GM19351 (cell line): ENCODE measurements at regions not wholly inside any gene's neighbourhood (a gene's known extent, or its start where the extent isn't known, plus 50 kb on each side); places are given as distances from the start of the nearest gene placed in this dataset.

ENCODE experiments used
- ATAC-seq: cut with Tn5 transposase; IDR thresholded peaks from one replicate; pipeline ENCODE4 v1.9.1; 2021; ENCODE audit warnings: mild to moderate bottlenecking, moderate library complexity; ENCODE audit not compliant: unreplicated experiment

DNA sequence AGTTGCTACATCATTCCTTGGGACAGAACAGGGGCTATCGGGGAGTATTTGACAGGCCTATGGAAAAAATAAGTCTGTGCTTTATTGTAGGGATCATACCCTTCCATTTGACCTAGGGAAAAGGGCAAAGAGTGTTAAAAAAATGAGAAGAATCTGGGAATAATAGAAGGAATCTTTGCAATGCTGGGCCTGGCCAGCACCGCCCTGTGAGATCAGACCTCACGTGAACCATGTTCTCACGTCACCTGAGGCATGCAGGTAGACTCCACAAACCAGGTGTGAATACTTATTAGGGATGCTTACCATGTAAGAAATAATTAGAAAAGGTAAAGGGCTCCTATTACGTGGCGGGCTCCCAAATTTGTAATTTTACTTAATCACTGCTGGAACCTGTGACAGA, 177.5 kb upstream of the GATA6 start:
- ATAC-seq: no peak

DNA sequence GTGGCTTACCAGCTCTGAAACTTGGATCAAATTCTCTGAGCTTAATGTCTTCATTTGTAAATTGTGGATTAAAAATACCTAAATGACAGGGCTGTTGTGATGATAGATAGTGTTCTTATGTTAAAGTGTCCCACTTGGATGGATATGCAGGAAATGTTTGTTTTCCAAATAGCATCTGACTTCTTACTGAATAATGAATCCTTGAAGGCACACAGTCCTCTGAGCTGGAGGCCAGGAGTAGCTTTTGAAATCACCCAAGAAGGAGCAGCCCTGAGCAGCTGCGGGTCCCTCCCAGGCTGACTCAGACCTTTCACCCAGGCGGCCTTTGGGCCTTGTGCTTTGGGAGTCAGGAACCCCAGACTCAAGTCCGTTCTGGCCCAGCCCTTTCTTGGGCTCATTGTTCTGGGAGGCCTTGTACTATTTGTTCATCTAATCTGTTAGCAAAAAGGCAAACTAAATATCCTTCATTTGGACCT, 173.0 kb upstream of the GATA6 start:
- ATAC-seq: no peak

GRCh38 chr18:21997207-21998143, 171.9 kb upstream of the GATA6 start:
- no peak for ATAC-seq

DNA sequence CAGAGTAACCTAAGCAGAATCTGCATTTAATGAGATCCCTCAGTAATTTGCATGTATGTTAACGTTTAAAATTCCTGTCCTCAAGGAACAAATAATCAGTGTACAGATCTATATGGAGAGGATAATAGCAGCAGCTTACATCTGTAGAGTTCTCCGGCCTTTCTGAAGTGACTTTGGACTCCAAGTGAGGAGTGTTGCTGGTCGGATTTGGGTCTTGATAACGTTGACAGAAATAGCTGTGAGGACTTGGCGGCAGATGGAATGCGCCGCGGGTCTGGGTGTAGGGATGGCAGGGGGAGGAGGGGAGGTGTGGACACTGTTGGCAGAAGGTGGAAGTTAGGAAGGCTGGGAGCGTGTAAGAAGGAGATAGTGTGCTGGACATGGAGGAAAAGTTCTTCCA, 170.9 kb upstream of the GATA6 start:
- ATAC-seq: no peak

- ATAC-seq: no peak
These were observed 167.4 kb upstream of the GATA6 start for GRCh38 chr18:22001912-22002487.

GRCh38 chr18:22005191-22005841, 164.1 kb upstream of the GATA6 start:
- no peak for ATAC-seq

GRCh38 chr18:22006458-22006857, 162.9 kb upstream of the GATA6 start:
- ATAC-seq: no peak

DNA sequence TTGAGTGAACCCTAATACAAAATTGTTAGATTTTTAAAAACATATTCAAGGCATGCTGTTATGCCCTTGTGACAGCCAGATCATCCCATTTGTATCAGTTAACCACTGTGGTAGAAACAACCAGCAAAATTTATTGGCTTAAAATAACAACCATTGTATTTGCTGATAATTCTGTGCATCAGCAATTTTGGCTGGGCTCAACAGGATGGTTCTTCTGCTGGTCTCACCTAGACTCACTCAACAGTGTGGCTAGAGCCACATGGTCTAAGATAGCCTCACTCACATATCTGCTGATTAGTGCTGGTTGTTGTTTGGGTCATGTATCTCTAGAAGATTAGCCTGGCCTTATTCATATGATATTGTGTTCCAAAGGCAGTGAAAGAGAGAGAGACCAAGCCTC, 160.1 kb upstream of the GATA6 start:
- ATAC-seq: no peak

DNA sequence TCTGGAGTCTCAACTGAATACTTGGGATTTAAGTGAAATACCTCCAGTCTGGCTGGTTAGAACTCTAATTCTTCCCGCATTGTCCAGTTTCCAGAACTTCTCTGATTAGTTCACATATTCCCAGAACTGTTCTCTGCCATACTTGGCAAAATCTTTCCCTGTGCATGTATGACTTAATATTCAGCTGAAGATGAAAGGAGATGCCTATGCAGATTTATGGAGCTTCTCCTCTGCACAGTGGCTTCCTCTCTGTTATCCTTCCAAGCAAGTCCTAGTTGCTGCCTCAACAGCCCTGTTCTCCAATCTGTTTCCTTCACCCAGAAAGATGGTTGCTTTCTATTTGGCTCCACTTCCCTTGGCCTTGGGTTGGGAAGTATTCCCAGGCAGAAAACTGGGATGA, 155.4 kb upstream of the GATA6 start:
- no peak for ATAC-seq

DNA sequence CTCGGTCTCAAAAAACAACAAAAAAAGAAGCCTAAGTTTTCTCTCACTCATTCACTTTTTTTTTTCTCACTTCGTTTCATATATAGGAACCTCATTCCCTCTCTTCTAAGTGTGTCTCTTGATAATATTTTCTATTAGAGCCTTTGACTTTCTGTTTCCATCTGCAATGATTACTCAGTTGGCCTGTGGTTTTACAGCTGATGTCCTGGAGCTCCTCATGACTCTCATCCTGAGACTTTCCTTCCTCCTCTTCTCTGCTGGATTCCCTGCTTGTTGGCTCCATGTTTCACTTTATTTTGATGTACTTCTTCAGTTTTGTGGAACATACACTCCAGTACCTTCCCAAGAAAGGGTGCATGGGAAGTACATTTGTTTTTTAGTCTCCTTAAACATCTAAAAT, 154.2 kb upstream of the GATA6 start:
- ATAC-seq: no peak

GRCh38 chr18:22018366-22018765, 151.0 kb upstream of the GATA6 start:
- no peak for ATAC-seq

- no peak for ATAC-seq
These were observed 150.2 kb upstream of the GATA6 start for GRCh38 chr18:22019193-22019592.

DNA sequence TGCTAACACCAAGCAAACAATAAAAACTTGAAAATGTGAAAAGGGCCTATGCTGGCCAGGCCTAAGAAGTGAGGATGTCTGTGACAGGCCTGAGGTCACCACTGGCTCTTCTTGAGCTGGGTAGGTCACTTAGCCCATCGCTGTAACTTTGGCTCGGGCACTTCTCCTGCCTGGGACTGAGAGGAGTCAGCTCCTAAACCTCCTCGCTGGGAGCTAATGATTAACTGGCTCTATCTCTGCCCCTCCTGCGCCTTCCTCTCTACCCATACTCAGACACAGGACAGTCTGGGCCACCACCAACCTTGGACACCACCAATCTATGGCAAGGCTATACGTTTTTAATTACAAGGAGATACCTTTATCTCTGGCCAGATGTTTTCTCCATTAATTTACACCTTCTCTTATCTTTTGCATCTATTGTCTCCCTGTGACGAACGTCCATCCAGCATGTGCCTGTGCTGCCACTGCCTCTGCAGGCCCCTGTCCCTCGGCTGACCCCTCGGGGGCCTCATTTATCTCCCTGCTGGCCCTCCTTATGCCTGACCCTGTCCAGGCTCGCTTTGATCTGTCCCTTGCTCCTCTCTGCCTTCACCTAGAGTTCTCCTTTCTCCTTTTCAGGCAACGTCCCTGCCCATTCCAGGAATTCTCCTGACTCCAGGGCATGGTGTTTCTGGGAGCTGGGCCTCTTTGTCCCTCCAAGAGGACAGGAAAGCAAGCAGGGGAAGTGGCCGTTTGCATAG, 149.1 kb upstream of the GATA6 start:
- ATAC-seq: no peak

DNA sequence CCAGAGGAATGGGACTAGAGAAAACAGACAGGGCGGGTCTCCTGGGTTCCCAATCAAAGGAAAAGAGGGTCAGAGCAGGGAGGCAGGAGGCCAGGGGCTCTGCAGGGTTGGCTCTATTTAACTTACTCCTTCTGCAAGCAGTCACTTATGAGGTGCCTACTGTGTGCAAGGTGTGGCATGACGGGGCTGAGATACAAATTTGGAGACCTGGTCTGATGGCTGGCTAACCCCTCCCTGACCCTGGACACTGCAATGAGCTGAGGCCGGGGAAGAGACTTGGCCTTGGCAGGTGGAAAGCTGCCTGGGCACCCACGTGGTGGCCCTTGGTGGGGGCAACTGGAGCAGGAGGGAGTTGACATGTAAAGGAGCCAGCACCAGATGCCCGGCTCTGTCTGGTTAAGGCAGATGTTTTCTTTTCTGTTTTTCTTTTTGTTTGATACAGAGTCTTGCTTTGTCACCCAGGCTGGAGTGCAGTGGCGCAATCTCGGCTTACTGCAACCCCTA, 148.5 kb upstream of the GATA6 start:
- ATAC-seq: no peak

DNA sequence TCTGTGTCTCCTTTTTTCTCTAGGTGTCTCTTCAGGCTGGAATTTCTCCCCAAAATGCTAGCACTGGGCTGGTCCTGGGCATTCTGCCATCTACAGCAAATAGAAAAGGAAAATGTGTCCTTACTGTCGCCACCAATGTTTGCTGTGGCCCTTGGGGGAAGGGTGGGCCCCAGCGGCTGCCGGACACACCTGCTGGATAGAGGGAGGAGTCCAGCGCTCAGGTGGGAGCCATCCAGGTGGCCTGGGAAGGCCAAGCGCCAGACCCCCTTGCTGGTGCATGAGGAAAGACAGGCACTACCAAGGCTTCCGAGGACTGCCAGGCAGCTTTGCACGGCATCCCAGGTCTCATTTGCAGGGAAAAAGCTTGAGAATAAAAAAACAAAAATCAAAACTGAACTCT, 147.7 kb upstream of the GATA6 start:
- ATAC-seq: no peak

GRCh38 chr18:22024924-22025323, 144.5 kb upstream of the GATA6 start:
- no peak for ATAC-seq

GRCh38 chr18:22026362-22026761, 143.0 kb upstream of the GATA6 start:
- ATAC-seq: no peak

DNA sequence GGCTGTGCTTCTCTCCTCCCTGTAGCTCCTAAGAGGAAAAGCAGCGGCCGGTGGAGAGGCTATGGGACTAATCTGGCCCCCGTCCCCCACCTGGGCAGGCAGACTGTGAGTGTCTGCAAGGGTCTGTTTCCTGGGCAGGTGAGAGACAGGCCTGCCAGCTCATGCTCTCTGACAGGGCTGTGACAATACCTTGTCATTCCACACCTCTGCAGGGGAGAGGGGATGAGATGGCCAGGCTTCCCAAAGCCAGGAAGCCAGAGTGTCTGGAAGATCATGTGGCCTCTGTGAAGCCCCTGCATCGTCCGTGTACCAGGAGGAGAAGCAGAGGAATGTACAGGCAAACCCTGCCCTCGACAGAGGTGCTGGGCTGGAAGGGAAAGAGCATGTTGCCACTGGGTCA, 142.5 kb upstream of the GATA6 start:
- no peak for ATAC-seq

DNA sequence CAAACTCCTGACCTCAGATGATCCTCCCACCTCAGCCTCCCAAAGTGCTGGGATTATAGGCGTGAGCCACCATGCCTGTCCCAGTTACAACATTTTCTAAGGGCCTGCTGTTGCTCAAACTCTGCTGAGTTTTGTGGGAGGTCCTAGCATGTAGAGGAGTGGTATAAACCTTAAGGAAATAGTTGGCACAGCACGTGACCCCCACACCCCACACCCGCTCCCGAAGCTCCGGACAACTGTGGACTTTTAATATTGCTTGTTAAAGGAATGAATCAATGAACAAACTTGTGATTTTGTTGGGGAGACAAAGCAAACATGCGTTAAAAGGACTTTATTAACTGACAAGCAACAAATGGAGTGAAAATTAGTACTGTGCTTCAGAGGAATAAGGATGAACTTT, 137.8 kb upstream of the GATA6 start:
- ATAC-seq: no peak

DNA sequence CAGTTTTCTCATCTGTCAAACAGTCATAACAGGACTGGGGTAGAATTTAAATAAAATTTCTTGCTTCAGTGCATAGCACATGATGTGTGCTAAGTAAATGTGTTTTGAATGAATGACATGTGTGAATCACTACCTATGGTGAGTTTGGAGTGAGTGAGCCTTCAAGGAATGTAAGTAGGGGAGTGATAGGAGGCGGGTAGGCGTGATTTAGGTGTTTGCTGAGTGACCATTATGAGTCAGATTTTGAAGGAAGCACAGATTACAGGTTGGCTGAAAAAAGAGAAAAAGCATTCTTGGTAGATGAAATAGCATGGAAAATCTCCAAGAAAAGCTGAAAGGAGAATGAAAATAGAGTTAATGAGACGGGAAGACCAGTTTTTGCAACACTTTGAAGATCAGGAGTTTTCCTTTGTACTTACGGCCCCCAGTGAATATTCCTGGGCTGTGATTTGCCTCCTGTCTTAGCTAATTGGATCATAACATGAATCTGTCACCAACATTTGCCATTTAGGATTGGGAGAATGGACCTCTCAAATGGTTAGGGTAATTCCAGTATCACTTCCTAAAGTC, 136.9 kb upstream of the GATA6 start:
- ATAC-seq: peak; percentile 64

- no peak for ATAC-seq
These were observed 136.3 kb upstream of the GATA6 start for GRCh38 chr18:22033085-22033484.
